Neural cell (in vitro differentiated cells): ENCODE measurements at regions not wholly inside any gene's neighbourhood (a gene's known extent, or its start where the extent isn't known, plus 50 kb on each side); places are given as distances from the start of the nearest gene placed in this dataset.

Experiments used
- EP300 ChIP-seq: fragments of 450-650 bp; conservative IDR thresholded peaks from 2 replicates; pipeline ENCODE4 v1.6.1; 2014; ENCODE audit warnings: antibody characterized with exemption, mild to moderate bottlenecking, moderate library complexity; ENCODE audit not compliant: poor library complexity, severe bottlenecking
- EZH2 ChIP-seq: fragments of 200-600, 300-800 bp; shearing (Covaris generic), sonication (generic); IDR thresholded peaks from 2 replicates; pipeline ENCODE4 v1.6.1; 2014; ENCODE audit warnings: antibody characterized with exemption, low read length, borderline replicate concordance, mild to moderate bottlenecking; ENCODE audit not compliant: insufficient read depth, poor library complexity, severe bottlenecking
- POLR2AphosphoS5 ChIP-seq: IDR thresholded peaks from 2 replicates; pipeline ENCODE4 v1.6.1; 2012
- RAD21 ChIP-seq: fragments of 450-650 bp; conservative IDR thresholded peaks from 2 replicates; pipeline ENCODE4 v1.6.1; 2014; ENCODE audit warnings: antibody characterized with exemption, mild to moderate bottlenecking, moderate library complexity
- TAF1 ChIP-seq: IDR thresholded peaks from 2 replicates; pipeline ENCODE4 v1.6.1; 2012; ENCODE audit warnings: low read depth
- TF ChIP-seq, protein P1 (sequence below): fragments of 450-650 bp; IDR thresholded peaks from 2 replicates; pipeline ENCODE4 v1.5.1; 2014; ENCODE audit warnings: antibody characterized with exemption, mild to moderate bottlenecking, moderate library complexity; ENCODE audit not compliant: poor library complexity, severe bottlenecking

DNA sequence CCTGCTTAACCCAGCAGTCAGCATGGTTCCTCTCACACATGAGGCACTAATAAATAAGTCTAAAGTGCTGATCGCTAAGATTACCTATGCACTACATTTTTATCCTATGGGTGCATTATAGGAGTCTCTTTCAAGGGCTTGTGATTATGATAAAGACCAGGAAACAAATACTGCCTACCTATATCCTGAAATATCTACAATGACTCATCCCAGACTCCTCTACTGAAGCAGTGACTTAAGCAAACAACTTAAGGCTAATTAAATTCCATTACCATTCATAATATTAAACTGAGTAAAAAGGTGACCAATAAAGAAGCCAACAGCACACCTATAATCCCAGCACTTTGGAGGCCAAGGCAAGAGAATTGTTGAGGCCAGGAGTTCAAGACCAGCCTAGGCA lies 338.4 kb downstream of the DNAH5 start:
- TF ChIP-seq, protein P1, sequence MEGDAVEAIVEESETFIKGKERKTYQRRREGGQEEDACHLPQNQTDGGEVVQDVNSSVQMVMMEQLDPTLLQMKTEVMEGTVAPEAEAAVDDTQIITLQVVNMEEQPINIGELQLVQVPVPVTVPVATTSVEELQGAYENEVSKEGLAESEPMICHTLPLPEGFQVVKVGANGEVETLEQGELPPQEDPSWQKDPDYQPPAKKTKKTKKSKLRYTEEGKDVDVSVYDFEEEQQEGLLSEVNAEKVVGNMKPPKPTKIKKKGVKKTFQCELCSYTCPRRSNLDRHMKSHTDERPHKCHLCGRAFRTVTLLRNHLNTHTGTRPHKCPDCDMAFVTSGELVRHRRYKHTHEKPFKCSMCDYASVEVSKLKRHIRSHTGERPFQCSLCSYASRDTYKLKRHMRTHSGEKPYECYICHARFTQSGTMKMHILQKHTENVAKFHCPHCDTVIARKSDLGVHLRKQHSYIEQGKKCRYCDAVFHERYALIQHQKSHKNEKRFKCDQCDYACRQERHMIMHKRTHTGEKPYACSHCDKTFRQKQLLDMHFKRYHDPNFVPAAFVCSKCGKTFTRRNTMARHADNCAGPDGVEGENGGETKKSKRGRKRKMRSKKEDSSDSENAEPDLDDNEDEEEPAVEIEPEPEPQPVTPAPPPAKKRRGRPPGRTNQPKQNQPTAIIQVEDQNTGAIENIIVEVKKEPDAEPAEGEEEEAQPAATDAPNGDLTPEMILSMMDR: no peak
- TF ChIP-seq RAD21: no peak
- TF ChIP-seq EP300: no peak
- no peak for TF ChIP-seq TAF1
- no peak for TF ChIP-seq EZH2
- TF ChIP-seq POLR2AphosphoS5: no peak
